HEK293 (cell line): ENCODE measurements at regions not wholly inside any gene's neighbourhood (a gene's known extent, or its start where the extent isn't known, plus 50 kb on each side); places are given as distances from the start of the nearest gene placed in this dataset.

Source experiments
- CTCF ChIP-seq: fragments of 450-650 bp; formaldehyde crosslinking; IDR thresholded peaks from 2 replicates; pipeline ENCODE4 v1.5.1; 2016; ENCODE audit warnings: missing biosample characterization, missing genetic modification characterization
- TF ChIP-seq, protein P1 (sequence below): fragments of 450-650 bp; formaldehyde crosslinking; IDR thresholded peaks from 2 replicates; pipeline ENCODE4 v1.5.1; 2016; ENCODE audit warnings: missing biosample characterization, missing genetic modification characterization

GRCh38 chrX:63402106-63402505 is 51.0 kb upstream of the SPIN4 start:
- TF ChIP-seq CTCF = no peak
- TF ChIP-seq, protein P1, sequence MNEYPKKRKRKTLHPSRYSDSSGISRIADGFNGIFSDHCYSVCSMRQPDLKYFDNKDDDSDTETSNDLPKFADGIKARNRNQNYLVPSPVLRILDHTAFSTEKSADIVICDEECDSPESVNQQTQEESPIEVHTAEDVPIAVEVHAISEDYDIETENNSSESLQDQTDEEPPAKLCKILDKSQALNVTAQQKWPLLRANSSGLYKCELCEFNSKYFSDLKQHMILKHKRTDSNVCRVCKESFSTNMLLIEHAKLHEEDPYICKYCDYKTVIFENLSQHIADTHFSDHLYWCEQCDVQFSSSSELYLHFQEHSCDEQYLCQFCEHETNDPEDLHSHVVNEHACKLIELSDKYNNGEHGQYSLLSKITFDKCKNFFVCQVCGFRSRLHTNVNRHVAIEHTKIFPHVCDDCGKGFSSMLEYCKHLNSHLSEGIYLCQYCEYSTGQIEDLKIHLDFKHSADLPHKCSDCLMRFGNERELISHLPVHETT (tag by site-specific recombination) = no peak
